ENCODE measurements at regions not wholly inside any gene's neighbourhood (a gene's known extent, or its start where the extent isn't known, plus 50 kb on each side); places are given as distances from the start of the nearest gene placed in this dataset.

DNA sequence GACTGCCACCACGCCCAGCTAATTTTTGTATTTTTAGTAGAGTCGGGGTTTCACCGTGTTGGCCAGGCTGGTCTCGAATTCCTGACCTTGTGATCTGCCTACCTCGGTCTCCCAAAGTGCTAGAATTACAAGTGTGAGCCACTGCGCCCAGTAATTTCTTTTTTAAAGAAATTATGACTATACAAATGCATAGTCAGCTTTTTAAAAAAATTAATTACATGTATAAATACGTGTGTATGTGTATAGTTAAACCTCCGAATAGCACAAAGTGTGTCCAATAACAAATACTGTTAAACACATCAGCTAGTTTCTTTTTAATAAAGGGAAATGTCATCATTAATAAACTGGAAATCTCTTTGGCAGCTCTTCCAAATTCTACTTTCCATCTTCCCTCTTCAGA, 135.5 kb upstream of the SALL4 start:
- Histone ChIP-seq H3K36me3 (ENCODE audit: control insufficient read depth, low read length) (no peaks in the 10 kb centered on the region), H3K4me2 (ENCODE audit: low read length) (no peak overlapping the region), H3K27me3 (ENCODE audit: control insufficient read depth, low read length) (no peaks in the 10 kb centered on the region), H3K4me3 (ENCODE audit: low read length) (no peak overlapping the region), H3F3A (ENCODE audit: control insufficient read depth, insufficient read depth) (no peaks in the 10 kb centered on the region), H3K9me2 (replicated peaks; ENCODE audit: control insufficient read depth, low read length) (no peaks in the 10 kb centered on the region), H4K20me1 (ENCODE audit: control insufficient read depth, insufficient read depth, low read depth, low read length) (no peaks in the 10 kb centered on the region), H3K79me2 (ENCODE audit: control insufficient read depth, low read length) (no peaks in the 10 kb centered on the region), H3K27ac (ENCODE audit: low read depth, low read length) (no peak overlapping the region), H3K9me3 (ENCODE audit: control insufficient read depth, insufficient read depth, low read length) (no peaks in the 10 kb centered on the region), H3K4me1 (ENCODE audit: control insufficient read depth, low read length) (no peaks in the 10 kb centered on the region)
- TF ChIP-seq CTCF (IDR thresholded peaks at IDR 0.05; ENCODE audit: low read depth, low read length, poor library complexity, severe bottlenecking) (no peak), EZH2phosphoT487 (IDR thresholded peaks at IDR 0.05; ENCODE audit: borderline replicate concordance, low read length) (no peak)

DNA sequence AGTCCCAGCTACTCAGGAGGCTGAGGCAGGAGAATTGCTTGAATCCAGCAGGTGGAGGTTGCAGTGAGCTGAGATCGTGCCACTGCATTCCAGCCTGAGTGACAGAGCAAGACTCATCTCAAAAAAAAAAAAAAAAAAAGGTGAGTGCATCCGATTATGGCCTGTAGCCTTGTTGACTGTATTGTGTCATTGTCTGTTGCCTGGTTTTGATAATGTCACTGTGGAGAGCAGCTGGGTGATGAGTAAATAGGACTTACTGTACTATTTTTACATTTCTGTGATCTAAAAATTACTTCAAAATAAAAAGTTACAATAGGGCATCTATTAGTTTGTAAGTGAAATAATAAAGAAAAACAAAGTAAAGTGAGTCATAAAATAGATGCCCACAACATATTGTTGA, 134.1 kb upstream of the SALL4 start:
- Histone ChIP-seq H3K27ac (ENCODE audit: low read depth, low read length) (no peak overlapping the region), H4K20me1 (ENCODE audit: control insufficient read depth, insufficient read depth, low read depth, low read length) (no peaks in the 10 kb centered on the region), H3K4me1 (ENCODE audit: control insufficient read depth, low read length) (no peaks in the 10 kb centered on the region), H3K79me2 (ENCODE audit: control insufficient read depth, low read length) (no peaks in the 10 kb centered on the region), H3K4me3 (ENCODE audit: low read length) (no peak overlapping the region), H3F3A (ENCODE audit: control insufficient read depth, insufficient read depth) (no peaks in the 10 kb centered on the region), H3K27me3 (ENCODE audit: control insufficient read depth, low read length) (no peaks in the 10 kb centered on the region), H3K36me3 (ENCODE audit: control insufficient read depth, low read length) (no peaks in the 10 kb centered on the region), H3K9me2 (replicated peaks; ENCODE audit: control insufficient read depth, low read length) (no peaks in the 10 kb centered on the region), H3K9me3 (ENCODE audit: control insufficient read depth, insufficient read depth, low read length) (no peaks in the 10 kb centered on the region), H3K4me2 (ENCODE audit: low read length) (no peak overlapping the region)
- TF ChIP-seq CTCF (IDR thresholded peaks at IDR 0.05; ENCODE audit: low read depth, low read length, poor library complexity, severe bottlenecking) (no peak), EZH2phosphoT487 (IDR thresholded peaks at IDR 0.05; ENCODE audit: borderline replicate concordance, low read length) (no peak)

GRCh38 chr20:51935003-51935358, 132.7 kb upstream of the SALL4 start:
- TF ChIP-seq EZH2phosphoT487 (IDR thresholded peaks at IDR 0.05; ENCODE audit: borderline replicate concordance, low read length) (no peak), CTCF (IDR thresholded peaks at IDR 0.05; ENCODE audit: low read depth, low read length, poor library complexity, severe bottlenecking) (no peak)
- Histone ChIP-seq H3K36me3 (ENCODE audit: control insufficient read depth, low read length) (no peaks in the 10 kb centered on the region), H3F3A (ENCODE audit: control insufficient read depth, insufficient read depth) (no peaks in the 10 kb centered on the region), H3K4me1 (ENCODE audit: control insufficient read depth, low read length) (no peaks in the 10 kb centered on the region), H3K4me3 (ENCODE audit: low read length) (no peak overlapping the region), H3K9me3 (ENCODE audit: control insufficient read depth, insufficient read depth, low read length) (no peaks in the 10 kb centered on the region), H3K27me3 (ENCODE audit: control insufficient read depth, low read length) (no peaks in the 10 kb centered on the region), H3K9me2 (replicated peaks; ENCODE audit: control insufficient read depth, low read length) (no peaks in the 10 kb centered on the region), H3K79me2 (ENCODE audit: control insufficient read depth, low read length) (no peaks in the 10 kb centered on the region), H3K4me2 (ENCODE audit: low read length) (no peak overlapping the region), H4K20me1 (ENCODE audit: control insufficient read depth, insufficient read depth, low read depth, low read length) (no peaks in the 10 kb centered on the region), H3K27ac (ENCODE audit: low read depth, low read length) (no peak overlapping the region)
